Nephron progenitor cell (in vitro differentiated cells): ENCODE measurements at regions not wholly inside any gene's neighbourhood (a gene's known extent, or its start where the extent isn't known, plus 50 kb on each side); places are given as distances from the start of the nearest gene placed in this dataset.

Experiments
- DNase-seq: peaks from one replicate; pipeline ENCODE4 v3.0.0; 2021
- H3K27ac Mint-ChIP-seq: 2 replicates; pipeline ENCODE4 v1.8.0; 2021; ENCODE audit warnings: mild to moderate bottlenecking, moderate library complexity, mixed read lengths
- H3K27me3 Mint-ChIP-seq: 2 replicates; pipeline ENCODE4 v1.8.0; 2021; ENCODE audit warnings: mild to moderate bottlenecking, low read depth, mixed read lengths; ENCODE audit not compliant: poor library complexity
- H3K36me3 Mint-ChIP-seq: 2 replicates; pipeline ENCODE4 v1.8.0; 2021; ENCODE audit warnings: low read depth, mixed read lengths
- H3K4me1 Mint-ChIP-seq: 2 replicates; pipeline ENCODE4 v1.8.0; 2021; ENCODE audit warnings: mixed read lengths
- H3K4me3 Mint-ChIP-seq: 2 replicates; pipeline ENCODE4 v1.8.0; 2021; ENCODE audit warnings: mild to moderate bottlenecking, moderate library complexity, mixed read lengths
- H3K9me3 Mint-ChIP-seq: 2 replicates; pipeline ENCODE4 v1.8.0; 2021; ENCODE audit warnings: mild to moderate bottlenecking, moderate library complexity, mixed read lengths
- CTCF ChIP-seq: fragments of 200-600 bp; sonication (generic); IDR thresholded peaks from 2 replicates; pipeline ENCODE4 v1.5.0; 2021; ENCODE audit warnings: antibody characterized with exemption

- H3K9me3 Mint-ChIP-seq: no peaks in the 10 kb centered on the region
- no peak for TF ChIP-seq CTCF
- no peaks in the 10 kb centered on the region for H3K27me3 Mint-ChIP-seq
- H3K4me3 Mint-ChIP-seq: no peak overlapping the region
- no peak for DNase-seq
- peaks cover 9% of the 10 kb centered on the region for H3K4me1 Mint-ChIP-seq
- H3K27ac Mint-ChIP-seq: no peak overlapping the region
- H3K36me3 Mint-ChIP-seq: no peaks in the 10 kb centered on the region
Observed at GRCh38 chr2:179348906-179349305, 84.3 kb upstream of the SESTD1 start.

GRCh38 chr2:179344970-179345369 lies 80.3 kb upstream of the SESTD1 start:
- no peak for DNase-seq
- Mint-ChIP-seq H3K36me3 (no peaks in the 10 kb centered on the region), H3K27me3 (no peaks in the 10 kb centered on the region), H3K4me1 (peaks cover 9% of the 10 kb centered on the region), H3K27ac (no peak overlapping the region), H3K4me3 (no peak overlapping the region), H3K9me3 (no peaks in the 10 kb centered on the region)
- TF ChIP-seq CTCF: no peak

GRCh38 chr2:179344280-179344964 lies 79.8 kb upstream of the SESTD1 start:
- no peaks in the 10 kb centered on the region for H3K27me3 Mint-ChIP-seq
- no peaks in the 10 kb centered on the region for H3K9me3 Mint-ChIP-seq
- peaks cover 9% of the 10 kb centered on the region for H3K4me1 Mint-ChIP-seq
- H3K4me3 Mint-ChIP-seq: no peak overlapping the region
- peak overlapping the region; percentile 14 for H3K27ac Mint-ChIP-seq
- DNase-seq: no peak
- TF ChIP-seq CTCF: no peak
- H3K36me3 Mint-ChIP-seq: no peaks in the 10 kb centered on the region

GRCh38 chr2:179343945-179344279 lies 79.3 kb upstream of the SESTD1 start:
- peaks cover 9% of the 10 kb centered on the region for H3K4me1 Mint-ChIP-seq
- TF ChIP-seq CTCF: no peak
- no peaks in the 10 kb centered on the region for H3K36me3 Mint-ChIP-seq
- H3K27me3 Mint-ChIP-seq: no peaks in the 10 kb centered on the region
- no peak for DNase-seq
- no peaks in the 10 kb centered on the region for H3K9me3 Mint-ChIP-seq
- H3K27ac Mint-ChIP-seq: no peak overlapping the region
- H3K4me3 Mint-ChIP-seq: no peak overlapping the region

GRCh38 chr2:179341152-179341866 lies 76.7 kb upstream of the SESTD1 start:
- Mint-ChIP-seq H3K9me3 (no peaks in the 10 kb centered on the region), H3K27me3 (no peaks in the 10 kb centered on the region), H3K4me3 (no peak overlapping the region), H3K27ac (no peak overlapping the region), H3K36me3 (no peaks in the 10 kb centered on the region), H3K4me1 (peaks cover 9% of the 10 kb centered on the region)
- TF ChIP-seq CTCF: no peak
- no peak for DNase-seq

GRCh38 chr2:179340678-179341077 lies 76.0 kb upstream of the SESTD1 start:
- Mint-ChIP-seq H3K36me3 (no peaks in the 10 kb centered on the region), H3K27ac (no peak overlapping the region), H3K27me3 (no peaks in the 10 kb centered on the region), H3K4me1 (peaks cover 9% of the 10 kb centered on the region), H3K9me3 (no peaks in the 10 kb centered on the region), H3K4me3 (no peak overlapping the region)
- no peak for TF ChIP-seq CTCF
- no peak for DNase-seq
